ENCODE measurements at regions not wholly inside any gene's neighbourhood (a gene's known extent, or its start where the extent isn't known, plus 50 kb on each side); places are given as distances from the start of the nearest gene placed in this dataset.

- TF ChIP-seq CTCF (IDR thresholded peaks at IDR 0.05) (no peak), POLR2A (IDR thresholded peaks at IDR 0.05) (no peak), POLR2AphosphoS5 (IDR thresholded peaks at IDR 0.05) (no peak), EP300 (IDR thresholded peaks at IDR 0.05) (no peak)
These were observed 236.3 kb upstream of the SOX4 start for GRCh38 chr6:21357262-21357661.
